T follicular helper cell (primary cell): ENCODE measurements at regions not wholly inside any gene's neighbourhood (a gene's known extent, or its start where the extent isn't known, plus 50 kb on each side); places are given as distances from the start of the nearest gene placed in this dataset.

Experiments
- DNase-seq: peaks from one replicate; pipeline ENCODE4 v3.0.0-alpha.2; 2020; ENCODE audit warnings: low read depth

DNA sequence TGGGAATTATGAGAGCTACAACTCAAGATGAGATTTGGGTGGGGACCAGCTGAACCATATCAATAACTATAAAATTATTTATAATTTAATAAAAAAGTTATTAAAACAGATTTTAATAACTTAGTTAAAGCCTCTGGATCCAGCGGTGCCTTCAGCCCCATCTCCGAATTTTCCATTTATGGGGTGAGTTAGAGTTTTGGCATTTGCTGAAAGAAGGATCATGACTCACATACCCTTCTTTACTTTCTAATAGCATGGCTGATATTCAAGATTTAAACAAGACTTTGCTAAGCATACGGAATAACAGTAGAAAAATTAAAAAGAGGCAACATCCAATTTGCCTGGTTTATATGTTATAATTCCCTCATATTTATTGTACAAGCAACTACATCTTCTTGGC lies 94.5 kb downstream of the RDH14 start:
- no peak for DNase-seq

DNA sequence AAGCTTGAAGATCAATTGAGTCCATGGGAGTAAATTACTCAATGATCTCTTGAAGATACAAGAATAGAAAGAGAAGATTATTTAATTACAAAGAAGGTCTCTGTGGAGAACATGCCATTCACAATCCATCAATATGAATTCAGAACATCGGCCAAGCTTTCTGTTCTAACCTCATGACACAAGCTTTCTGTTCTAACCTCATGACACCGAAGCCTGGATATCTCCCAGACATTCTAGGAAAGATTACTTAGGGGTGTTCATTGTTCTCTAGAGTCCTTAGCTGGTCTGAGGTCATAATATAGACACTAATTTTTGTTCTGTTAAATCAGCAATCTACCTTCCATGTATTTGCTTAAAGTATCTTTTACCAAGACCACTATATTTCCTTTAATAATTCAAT lies 95.5 kb downstream of the RDH14 start:
- no peak for DNase-seq

DNA sequence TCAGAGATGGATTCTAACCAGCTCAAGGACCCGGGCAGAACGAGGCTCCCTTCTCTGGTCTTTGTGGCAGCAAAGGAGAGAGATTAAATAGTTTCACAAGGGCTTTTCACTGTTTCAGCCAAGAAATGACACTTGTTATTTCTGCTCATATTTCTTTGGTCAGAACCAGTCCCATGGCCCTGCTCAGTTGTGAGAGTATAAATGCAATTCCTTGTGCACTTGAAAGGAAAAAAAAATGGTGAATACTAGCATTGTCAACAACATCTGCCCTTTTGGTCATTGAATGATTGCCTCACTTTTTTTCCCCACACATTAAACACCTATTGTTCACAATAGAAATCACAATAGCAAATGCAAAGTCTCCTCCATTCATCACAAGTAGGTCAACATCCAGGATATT lies 104.4 kb downstream of the RDH14 start:
- DNase-seq: no peak

DNA sequence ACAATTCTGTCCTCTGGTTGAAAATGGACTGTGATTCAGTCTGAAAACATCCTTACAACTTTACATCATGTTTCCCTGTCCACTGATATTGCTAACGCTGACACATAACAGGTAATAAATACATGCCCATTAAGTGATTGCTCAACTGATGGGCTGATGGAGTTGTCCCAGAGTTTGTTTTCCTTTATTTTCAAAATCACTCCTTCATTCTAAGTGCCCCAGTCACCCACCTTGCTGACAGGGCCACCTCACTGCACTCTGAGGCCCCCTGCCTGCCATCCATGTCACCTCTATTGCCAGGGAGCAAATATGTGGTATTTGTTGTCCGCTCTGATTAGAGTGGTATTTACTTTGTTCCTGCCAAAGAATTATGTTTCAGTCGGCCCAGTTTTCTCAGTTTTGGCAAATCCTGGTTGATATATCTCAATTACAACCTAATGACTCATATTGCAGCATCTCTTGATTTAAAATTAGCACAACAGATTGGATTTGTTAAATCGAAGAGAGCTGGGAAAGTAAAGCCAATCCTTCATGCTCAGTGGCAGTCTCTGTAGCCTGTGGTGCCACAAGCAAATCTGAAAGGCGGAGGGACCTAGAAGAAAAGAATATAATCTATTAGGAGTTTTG lies 105.1 kb downstream of the RDH14 start:
- no peak for DNase-seq

DNA sequence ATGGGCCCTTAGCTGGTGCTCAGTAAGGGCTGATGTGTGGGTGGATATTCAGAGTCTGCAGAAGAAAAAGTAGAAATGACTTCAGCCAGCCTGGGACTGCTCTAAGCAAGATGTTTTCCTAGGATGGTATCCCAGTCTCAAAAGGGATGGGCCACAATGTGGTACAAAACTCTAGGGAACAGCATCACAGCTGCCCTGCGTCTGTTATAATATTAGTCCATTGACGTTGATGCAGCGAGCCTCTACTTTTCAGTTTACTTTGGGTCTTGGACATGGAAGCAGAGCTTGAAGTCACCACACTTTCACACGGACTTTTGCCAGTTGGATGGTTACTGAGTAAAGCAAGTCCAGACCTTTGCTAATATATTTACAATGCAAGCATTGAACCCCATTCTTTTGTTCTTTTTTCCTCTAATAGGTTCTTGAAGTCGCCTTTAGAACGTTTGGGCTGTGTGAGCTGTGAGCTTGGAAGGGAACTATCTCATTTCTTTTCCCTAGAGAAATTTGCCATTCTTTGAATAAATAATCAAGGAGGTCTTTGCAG lies 105.7 kb downstream of the RDH14 start:
- DNase-seq: no peak

DNA sequence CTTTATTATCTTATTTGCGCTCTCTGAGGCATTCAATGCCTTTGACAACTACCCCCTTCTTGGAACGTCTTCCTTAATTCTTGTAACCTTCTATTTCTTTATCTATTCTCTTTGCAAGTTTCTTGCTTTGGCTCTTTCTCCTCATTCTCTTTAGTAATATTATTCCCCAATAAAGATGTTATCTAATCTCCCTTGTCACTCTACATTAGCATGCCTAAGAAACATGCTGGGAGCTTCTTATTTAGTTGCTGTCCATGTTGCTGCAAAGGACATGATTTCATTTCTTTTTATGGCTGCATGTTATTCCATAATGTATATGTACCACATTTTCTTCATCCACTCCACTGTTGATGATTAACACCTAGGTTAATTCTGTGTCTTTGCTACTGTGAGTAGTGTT lies 113.7 kb downstream of the RDH14 start:
- no peak for DNase-seq

DNA sequence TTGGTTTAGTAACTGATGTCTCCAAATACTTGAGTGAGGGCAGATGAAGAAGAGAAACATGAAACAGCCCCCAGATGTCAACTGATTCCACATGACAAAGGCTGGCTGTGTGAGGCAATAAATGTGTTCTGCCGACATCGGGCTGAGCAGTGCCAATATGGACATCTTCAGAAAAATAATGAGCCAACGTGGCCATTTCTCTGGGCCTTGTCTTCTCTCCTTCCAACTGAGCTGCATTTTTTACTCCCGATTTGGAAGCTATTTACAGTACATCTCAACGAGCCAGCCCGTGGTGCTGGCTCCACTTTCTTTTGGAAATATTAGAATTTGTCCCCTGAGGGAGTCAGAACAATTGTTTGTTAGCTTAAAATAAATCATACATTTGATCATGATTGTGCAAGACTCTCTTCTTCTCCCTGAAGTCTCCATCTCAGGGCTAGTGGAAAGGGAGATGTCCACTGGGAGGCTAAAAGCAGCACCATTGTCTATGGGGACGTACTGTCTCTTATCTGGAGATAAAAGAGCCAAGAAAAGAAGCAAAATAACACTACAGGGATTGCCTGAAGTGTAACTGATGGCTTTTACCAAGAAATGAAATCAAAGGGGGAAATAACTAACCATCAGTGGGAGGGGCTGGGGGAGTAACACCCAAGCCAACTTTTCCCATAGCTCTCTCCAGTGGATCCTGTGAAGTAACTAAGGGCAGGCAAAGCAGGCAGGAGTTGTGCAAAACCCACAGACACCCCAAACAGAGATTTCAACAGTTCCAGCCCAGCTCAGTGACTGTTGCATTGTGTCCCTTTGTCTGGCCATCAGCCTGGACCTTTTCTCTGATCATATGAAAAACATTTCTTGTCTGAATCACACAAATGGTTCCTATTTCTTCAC lies 114.8 kb downstream of the RDH14 start:
- no peak for DNase-seq

DNA sequence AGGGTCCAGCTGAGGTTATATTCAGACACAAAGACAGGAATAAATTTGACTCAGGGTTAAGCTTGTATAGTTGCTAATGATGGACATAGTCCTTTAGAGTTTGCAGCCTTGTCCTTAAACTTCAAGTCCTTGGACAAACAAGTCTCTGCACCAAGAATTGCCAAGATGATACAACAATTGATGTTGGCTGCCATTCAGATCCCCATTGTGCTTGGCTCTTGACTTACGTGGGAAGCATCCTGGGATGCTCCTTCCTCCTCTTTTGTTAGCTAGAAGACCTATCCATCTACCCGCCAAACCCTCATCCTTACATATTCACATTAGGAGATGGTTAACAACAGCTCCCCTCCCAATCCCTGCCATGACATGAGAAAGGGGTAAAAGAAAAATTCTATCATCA lies 115.6 kb downstream of the RDH14 start:
- DNase-seq: no peak

DNA sequence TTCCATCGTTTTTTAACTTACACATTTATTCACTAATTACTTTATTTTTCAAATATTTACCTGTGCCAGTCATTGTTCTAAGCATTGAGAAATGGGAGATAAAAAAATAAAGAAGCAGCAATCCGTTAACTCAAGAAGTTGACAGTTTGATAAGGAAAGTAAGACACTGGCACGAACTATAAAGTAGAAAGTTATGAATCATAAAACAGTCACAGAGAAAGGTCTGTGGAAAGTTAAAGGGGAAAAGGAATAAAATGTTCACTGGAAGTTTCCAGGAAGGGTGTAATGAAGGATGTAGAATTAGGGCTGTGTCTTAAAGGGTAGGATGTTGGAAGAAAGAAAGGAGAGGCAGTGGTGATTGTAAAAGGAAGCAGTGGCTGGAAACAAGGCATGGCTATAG lies 118.9 kb downstream of the RDH14 start:
- no peak for DNase-seq

DNA sequence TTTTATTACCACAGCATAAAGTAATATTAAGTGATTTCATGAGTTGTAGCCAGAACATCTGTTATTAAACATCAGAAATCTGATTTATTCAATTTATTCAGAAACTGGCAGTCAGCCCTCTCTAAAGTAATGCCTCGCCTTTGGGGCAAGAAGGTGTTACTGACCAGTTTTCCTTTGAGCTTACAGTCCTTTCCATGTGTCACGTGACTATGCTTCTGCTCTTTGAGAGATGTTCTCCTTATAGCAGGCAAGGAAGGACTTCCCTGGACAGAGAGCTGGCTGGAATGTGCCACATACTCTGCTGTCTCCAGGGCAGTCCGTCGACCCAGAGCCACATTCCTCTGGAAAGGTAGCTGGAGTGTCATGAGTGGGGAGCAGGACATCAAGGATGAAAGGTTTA lies 119.7 kb downstream of the RDH14 start:
- no peak for DNase-seq

DNA sequence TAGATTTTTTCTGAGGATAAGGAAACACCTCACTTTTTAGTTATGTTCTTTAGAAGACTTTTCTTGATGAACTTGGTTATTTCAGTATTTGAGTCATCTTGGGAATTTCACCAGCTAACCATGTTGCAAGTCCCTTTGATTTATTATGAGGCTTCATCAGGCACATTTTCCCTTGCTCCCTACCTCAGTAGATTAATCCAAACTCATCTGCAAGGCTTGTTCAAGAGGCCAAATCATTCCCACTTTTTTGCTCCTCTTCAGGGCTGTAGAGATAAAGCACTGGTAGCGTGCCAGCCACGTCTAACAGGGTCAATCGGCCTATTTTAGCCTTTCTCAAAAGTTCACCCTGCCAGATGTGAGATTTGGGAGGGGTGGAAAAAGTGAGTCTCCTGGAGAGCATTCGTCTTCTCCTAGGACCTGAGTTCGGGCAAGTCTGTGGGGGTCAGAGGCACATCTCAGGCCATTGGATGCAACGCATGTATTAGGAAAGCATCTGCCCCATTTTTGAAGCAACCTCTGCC lies 120.3 kb downstream of the RDH14 start:
- no peak for DNase-seq

DNA sequence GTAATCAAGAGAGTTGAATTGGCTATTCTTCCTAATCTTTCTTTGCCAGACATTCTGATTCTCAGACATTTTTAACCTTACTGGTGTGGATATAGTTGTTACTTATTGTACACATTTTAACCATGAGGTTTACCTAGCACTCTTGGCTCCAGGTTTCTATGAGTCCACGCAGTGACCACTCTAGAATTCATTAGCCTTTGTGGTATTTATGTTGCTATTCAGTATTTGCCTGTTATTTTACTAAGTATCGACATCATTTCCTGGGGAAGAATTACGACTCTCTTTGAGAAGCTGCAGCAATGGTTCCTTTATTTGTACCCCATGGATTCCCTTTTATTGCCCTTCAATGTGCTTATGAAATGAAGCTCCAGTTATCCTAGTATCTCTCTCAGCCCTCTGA lies 120.7 kb downstream of the RDH14 start:
- no peak for DNase-seq

DNA sequence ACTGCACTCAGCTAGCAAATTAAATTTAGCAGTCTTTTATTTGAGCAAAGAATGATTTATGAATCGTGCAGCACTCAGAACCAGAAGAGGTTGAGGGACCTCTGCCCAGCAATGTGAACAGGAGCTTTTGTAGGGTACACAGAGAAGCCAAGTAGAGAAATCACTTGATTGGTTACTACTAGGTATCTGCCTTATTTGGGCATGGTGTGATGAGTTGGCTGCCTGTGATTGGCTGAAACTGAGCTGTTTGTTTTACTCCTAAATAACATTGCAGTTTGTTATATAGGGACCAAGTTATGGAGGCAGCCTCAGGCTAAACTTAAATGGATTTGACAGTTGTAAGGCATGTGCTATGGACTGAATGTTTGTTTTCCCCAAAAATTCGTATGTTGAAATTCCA lies 122.5 kb downstream of the RDH14 start:
- DNase-seq: no peak

DNA sequence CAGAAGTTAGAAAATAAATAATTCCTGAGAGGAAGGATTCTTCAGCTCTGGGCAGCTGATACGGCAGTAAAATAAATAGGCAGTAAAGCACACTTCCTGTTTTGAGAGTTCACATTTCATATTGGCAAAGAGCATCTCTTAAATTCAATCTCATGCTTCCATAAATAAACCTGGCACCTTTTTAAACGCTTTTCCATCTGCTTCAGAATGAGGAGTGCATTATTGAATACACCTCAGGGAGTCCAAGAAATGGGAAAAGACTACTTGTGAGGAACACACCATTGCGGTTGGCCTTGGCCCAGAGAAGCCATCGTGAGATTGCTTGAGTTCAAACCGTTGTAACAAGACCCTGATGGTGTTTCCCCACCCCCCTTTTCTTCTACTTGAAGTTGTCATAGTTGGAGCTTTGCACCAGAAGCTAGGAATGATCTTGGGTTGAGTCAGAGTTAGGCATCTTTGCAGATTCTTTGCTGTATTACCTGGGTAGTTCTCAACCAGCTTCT lies 123.9 kb downstream of the RDH14 start:
- no peak for DNase-seq

DNA sequence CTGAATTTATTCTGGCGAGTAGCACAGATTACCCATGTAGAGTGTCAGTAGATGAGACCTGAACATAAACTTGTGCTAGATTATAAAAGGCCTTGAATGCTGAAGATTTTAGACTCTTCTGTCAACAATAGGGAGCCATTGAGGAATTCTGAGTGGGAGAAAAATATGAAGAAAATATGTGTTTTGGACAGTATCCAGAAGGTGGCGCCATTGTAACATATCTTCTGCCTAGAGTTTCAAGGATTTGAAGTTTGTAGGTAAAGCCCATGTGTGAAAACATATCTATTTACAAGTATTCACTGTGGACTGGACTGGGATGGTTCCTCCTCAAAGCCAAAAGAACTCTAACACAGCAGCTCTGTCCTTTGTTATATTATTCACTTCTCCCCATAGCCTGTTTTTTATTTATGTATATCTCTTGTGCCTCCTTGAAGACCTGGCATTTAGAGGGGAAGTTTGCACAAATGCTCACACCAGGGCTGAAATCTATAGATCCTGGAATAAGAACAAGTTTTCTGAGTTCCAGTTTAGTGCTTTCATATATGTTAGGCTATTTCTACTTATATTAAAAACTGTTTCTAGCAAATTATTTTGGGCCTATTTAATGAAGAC lies 124.9 kb downstream of the RDH14 start:
- DNase-seq: no peak

DNA sequence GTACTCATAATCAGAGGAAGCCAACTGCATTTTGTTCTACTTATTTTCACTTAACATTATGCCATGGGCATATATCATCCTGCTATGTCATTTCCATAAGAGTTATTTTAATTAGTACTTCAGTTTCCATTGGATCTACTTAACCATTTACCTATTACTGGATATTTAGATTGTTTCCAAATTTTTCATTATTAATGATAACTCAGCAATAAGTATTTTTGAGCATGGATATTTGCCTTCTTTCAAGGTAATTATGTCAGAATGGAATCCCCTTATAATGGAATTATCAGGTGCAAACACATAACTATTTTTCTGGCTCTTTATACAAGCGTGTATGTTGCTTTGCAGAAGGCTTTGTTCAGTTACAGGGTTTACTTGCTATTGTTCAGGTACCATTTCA lies 126.6 kb downstream of the RDH14 start:
- DNase-seq: no peak

DNA sequence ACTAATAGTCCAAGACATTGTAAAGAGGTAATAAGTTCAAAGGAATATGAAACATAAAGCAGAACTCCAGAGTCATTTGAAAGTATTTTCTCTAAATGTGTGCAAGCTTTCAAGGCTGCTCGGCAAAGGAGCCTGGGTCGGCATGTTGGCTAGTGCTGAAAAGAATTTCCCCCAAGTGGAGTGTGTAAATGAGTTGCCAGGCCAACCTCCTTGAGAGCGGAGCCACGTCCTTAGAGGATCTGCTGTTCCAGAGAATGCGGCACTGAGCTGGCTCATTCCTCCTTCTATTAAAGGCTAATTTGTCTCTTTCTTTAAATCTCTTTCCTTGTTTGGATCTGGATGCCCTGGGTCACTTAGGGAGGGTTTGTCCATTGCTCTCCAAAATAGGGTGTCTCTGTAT lies 127.5 kb downstream of the RDH14 start:
- no peak for DNase-seq

DNA sequence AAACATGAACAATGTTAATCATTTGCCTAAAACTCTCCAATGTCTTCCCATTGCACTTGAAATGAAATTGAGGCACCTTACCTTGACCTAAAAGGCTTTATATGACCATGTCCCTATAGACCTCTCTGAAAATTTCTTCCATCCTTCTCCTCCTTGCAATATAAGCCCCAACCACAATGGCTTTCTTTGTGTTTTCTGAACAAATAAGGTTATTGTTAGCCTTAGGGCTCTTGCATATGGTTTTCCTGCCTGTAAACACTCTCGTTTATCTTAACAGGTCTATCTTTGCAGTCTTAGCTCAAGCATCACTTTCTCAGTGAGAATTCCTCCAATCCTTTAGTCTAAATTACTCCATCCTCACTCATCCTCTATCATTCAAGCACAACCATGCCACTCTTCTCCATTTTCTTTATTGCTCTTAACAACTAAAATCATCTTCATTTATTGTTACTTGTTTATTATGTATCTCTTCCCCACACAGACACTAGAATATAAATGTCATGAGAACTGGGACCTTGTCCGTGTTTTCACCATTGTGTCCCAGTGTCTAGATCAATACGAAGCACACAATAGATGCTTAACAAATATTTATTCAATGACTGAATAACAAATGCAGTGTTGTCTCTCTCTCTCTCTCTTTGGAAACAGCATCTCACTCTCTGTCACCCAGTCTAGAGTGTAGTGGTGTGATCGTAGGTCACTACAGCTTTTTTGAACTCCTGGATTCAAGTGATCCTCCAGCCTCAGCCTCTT lies 129.3 kb downstream of the RDH14 start:
- DNase-seq: no peak

DNA sequence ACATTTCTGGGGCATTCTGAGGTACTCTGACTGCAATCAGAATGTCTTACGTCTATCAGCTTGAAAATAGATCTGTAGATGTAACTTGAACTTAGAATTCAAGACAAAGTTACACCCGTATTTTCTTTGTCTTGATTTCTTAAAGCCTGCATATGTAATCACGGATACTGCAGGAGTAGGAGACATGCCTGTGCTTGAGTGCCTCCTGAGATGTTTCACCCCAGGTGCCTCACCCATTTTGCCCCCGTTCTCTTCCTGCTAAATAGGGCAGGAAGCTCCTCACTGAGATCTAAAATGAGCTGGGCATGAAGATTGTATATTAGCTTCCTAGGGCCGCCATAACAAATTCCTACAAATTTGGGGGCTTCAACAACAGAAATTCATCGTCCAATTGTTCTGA lies 131.9 kb downstream of the RDH14 start:
- DNase-seq: no peak

DNA sequence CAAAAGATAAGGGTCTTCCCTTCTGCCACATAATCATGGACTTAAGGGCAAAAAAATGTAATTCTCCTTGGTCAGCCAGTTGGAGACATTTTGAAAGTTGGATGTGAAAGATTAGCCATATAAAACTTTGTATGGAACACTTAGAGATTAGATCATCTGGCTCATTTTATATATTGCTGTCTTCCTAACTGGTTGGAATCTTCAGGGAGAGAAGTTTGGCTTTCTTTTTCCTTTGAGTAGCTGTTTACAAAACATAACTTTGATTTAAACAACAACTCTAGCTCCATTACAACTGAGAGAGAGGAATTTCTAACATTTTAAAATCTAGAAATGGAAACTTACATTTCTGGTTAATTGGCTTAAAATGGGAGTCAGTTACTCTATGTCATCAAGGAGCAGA lies 132.7 kb downstream of the RDH14 start:
- DNase-seq: no peak

DNA sequence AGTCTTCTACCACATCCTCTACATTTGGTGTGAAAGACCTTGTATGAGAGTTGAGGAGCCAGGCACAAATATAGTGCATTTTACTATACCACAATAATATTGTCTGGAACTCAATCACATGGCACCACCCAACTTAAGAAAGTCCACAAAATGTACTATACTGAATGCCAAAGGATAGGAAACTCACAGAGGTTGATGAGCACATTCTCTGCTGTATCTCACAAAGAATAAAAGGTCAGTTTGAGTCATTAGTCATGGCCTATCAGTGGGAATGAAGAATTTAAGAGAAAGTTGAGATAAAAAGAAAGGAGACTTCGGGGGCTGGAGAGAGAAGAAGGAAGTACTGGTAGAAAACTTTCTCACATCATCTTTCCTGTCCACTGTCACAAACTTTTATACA lies 134.3 kb downstream of the RDH14 start:
- no peak for DNase-seq

DNA sequence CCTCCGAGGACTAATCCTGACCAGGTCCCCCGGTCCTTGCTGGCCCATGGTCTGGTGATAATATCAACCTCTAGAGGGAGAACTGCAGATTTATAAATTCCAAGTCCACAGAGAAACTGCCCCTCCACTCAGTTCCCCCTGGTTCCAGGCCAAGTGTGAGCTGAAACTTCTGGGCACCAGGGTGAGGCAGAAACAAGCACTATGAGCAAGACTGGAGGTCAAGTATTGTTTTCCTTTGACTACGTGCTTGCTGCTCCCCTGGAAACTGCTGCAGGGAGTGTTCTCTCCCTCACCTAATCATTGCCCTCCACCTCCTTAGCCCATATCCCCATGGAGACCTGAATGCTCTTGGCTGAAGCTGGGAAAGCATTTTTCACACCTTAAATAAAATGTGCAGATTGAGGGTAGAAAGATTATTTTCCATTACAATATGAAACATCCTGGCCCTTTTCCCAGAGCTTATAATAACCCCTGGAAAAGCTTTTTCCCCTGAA lies 135.2 kb downstream of the RDH14 start:
- DNase-seq: no peak
